ENCODE measurements at regions not wholly inside any gene's neighbourhood (a gene's known extent, or its start where the extent isn't known, plus 50 kb on each side); places are given as distances from the start of the nearest gene placed in this dataset.

DNA sequence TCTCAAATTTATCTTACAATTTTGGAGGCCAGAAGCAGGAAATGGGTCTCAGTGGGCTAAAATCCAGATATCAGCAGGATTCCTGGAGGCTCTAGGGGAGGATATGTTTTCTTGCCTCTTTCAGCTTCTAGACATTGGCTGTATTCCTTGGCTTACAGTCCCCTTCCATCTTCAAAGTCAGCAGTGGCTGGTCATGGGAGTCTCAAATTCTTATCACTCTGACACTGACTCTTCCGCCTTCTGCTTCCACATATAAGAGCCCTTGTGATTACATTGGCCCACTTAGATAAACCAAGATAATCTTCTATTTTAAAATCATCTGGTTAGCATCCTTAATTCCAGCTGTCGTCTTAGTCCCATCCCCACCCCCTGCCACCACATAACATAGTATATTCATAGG lies 113.0 kb downstream of the PCDH7 start:
- TF ChIP-seq NFE2L2 (conservative IDR thresholded peaks at IDR 0.05; ENCODE audit: low read length) (no peak), SMC3 (IDR thresholded peaks at IDR 0.05) (no peak), CTCF (IDR thresholded peaks at IDR 0.05) (no peak), RFX5 (IDR thresholded peaks at IDR 0.05) (no peak), CHD2 (IDR thresholded peaks at IDR 0.05; ENCODE audit: low read length, partially characterized antibody) (no peak), POLR2A (IDR thresholded peaks at IDR 0.05; ENCODE audit: low read length) (no peak), USF2 (IDR thresholded peaks at IDR 0.05) (no peak), BHLHE40 (IDR thresholded peaks at IDR 0.05; ENCODE audit: low read depth, low read length) (no peak), RAD21 (conservative IDR thresholded peaks at IDR 0.05 in 1 of 2, IDR thresholded peaks at IDR 0.05 in 1 of 2) (no peak), JUNB (IDR thresholded peaks at IDR 0.05) (no peak), PHF8 (IDR thresholded peaks at IDR 0.05; ENCODE audit: borderline replicate concordance, low read depth) (no peak), CHD4 (IDR thresholded peaks at IDR 0.05; ENCODE audit: borderline replicate concordance) (no peak)
- TF ChIP-seq, protein P1, sequence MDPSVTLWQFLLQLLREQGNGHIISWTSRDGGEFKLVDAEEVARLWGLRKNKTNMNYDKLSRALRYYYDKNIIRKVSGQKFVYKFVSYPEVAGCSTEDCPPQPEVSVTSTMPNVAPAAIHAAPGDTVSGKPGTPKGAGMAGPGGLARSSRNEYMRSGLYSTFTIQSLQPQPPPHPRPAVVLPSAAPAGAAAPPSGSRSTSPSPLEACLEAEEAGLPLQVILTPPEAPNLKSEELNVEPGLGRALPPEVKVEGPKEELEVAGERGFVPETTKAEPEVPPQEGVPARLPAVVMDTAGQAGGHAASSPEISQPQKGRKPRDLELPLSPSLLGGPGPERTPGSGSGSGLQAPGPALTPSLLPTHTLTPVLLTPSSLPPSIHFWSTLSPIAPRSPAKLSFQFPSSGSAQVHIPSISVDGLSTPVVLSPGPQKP (IDR thresholded peaks at IDR 0.05; ENCODE audit: low read depth, low read length): no peak
